Fibroblast of lung (primary cell): ENCODE measurements at regions not wholly inside any gene's neighbourhood (a gene's known extent, or its start where the extent isn't known, plus 50 kb on each side); places are given as distances from the start of the nearest gene placed in this dataset.
A peak's percentile ranks its signal among the peaks of the same experiment; 100 is the strongest.

Experiments
- DNase-seq, 2 donors: peaks; one replicate each; pipeline versions ENCODE4 v3.0.0 to v3.0.0-alpha.2; 2010; ENCODE audit warnings: low read depth in 2 of 2
- H2AFZ ChIP-seq: 2 replicates; pipeline ENCODE4 v1.5.1; 2012; ENCODE audit warnings: low read length, control low read depth, inconsistent platforms
- H3K27ac ChIP-seq: 2 replicates; pipeline ENCODE4 v1.5.1; 2011; ENCODE audit warnings: low read length, control low read depth; ENCODE audit not compliant: insufficient read depth
- H3K27me3 ChIP-seq: 2 replicates; pipeline ENCODE4 v1.5.1; 2011; ENCODE audit warnings: mild to moderate bottlenecking, low read length; ENCODE audit not compliant: control insufficient read depth, insufficient read depth
- H3K36me3 ChIP-seq: 2 replicates; pipeline ENCODE4 v1.5.1; 2011; ENCODE audit warnings: low read length; ENCODE audit not compliant: control insufficient read depth, insufficient read depth
- H3K4me1 ChIP-seq: 2 replicates; pipeline ENCODE4 v1.5.1; 2011; ENCODE audit warnings: low read length; ENCODE audit not compliant: control insufficient read depth, insufficient read depth; ENCODE audit errors: extremely low read depth
- H3K4me2 ChIP-seq: 2 replicates; pipeline ENCODE4 v1.5.1; 2011; ENCODE audit warnings: low read length, control low read depth; ENCODE audit not compliant: insufficient read depth; ENCODE audit errors: extremely low read depth
- H3K4me3 ChIP-seq, 4 experiments: fragments of 200-600 bp in 1 of 4; sonication (generic) in 1 of 4; replicated peaks in 1 of 4; 2 replicates each; pipeline ENCODE4 v1.5.1; 2011 to 2016; ENCODE audit warnings: low read length in 4 of 4, low read depth in 3 of 4, mild to moderate bottlenecking in 3 of 4, control low read depth in 2 of 4, inconsistent platforms in 1 of 4, mixed read lengths in 1 of 4; ENCODE audit not compliant: insufficient read depth in 1 of 4; ENCODE audit errors: control extremely low read depth in 1 of 4
- H3K79me2 ChIP-seq: 2 replicates; pipeline ENCODE4 v1.5.1; 2012; ENCODE audit warnings: mild to moderate bottlenecking, low read length, inconsistent platforms; ENCODE audit not compliant: control insufficient read depth, insufficient read depth
- H3K9ac ChIP-seq: 2 replicates; pipeline ENCODE4 v1.5.1; 2011; ENCODE audit warnings: mild to moderate bottlenecking, low read length, control low read depth; ENCODE audit not compliant: insufficient read depth
- H3K9me3 ChIP-seq: 2 replicates; pipeline ENCODE4 v1.5.1; 2012; ENCODE audit warnings: low read depth, low read length; ENCODE audit not compliant: control insufficient read depth, insufficient read depth
- H4K20me1 ChIP-seq: 2 replicates; pipeline ENCODE4 v1.5.1; 2011; ENCODE audit warnings: low read length; ENCODE audit not compliant: control insufficient read depth, insufficient read depth; ENCODE audit errors: extremely low read depth
- EZH2 ChIP-seq: IDR thresholded peaks from 2 replicates; pipeline ENCODE4 v1.5.1; 2012; ENCODE audit warnings: low read length, control low read depth, mild to moderate bottlenecking; ENCODE audit errors: missing control alignments
- TF ChIP-seq, protein P1 (sequence below), 2 donors: IDR thresholded peaks in 1 of 2; conservative IDR thresholded peaks in 1 of 2; 1 replicate in 1 of 2; 2 replicates in 1 of 2; pipeline ENCODE4 v1.5.1; 2011 to 2012; ENCODE audit warnings: low read length in 2 of 2, control low read depth in 1 of 2, inconsistent platforms in 1 of 2, low read depth in 1 of 2, mild to moderate bottlenecking in 1 of 2

DNA sequence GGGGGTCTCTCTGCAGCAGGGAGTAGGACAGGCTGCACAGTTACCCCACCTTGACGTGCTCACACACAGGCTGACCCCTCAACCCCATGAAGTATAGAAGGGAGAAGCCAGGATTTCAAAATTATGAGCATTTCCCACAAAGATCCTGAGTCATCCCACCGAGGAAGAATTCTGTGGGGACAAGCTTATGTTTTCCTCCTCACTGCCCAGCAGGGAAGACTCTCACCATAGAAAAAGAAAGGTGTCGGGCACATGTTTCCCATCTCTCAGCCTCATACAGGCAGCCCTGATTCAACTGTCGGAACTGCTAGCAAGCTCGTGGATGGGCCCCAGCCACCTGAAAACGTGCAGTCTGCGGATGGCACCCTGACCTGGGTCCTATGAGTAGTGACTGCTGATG is 499.7 kb upstream of the MKI67 start:
- H3K4me1 ChIP-seq = no peaks in the 10 kb centered on the region
- no peaks in the 10 kb centered on the region for H3K9me3 ChIP-seq
- H3K36me3 ChIP-seq = no peaks in the 10 kb centered on the region
- H2AFZ ChIP-seq = no peak overlapping the region
- no peak overlapping the region for H3K4me2 ChIP-seq
- DNase-seq = peak in 1 of 2 donors; percentile 3
- TF ChIP-seq, protein P1, sequence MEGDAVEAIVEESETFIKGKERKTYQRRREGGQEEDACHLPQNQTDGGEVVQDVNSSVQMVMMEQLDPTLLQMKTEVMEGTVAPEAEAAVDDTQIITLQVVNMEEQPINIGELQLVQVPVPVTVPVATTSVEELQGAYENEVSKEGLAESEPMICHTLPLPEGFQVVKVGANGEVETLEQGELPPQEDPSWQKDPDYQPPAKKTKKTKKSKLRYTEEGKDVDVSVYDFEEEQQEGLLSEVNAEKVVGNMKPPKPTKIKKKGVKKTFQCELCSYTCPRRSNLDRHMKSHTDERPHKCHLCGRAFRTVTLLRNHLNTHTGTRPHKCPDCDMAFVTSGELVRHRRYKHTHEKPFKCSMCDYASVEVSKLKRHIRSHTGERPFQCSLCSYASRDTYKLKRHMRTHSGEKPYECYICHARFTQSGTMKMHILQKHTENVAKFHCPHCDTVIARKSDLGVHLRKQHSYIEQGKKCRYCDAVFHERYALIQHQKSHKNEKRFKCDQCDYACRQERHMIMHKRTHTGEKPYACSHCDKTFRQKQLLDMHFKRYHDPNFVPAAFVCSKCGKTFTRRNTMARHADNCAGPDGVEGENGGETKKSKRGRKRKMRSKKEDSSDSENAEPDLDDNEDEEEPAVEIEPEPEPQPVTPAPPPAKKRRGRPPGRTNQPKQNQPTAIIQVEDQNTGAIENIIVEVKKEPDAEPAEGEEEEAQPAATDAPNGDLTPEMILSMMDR (conservative IDR thresholded peaks at IDR 0.05 in 1 of 2, IDR thresholded peaks at IDR 0.05 in 1 of 2; ENCODE audit: low read depth in 1 of 2, low read length in 2 of 2) = no peak
- TF ChIP-seq EZH2 = no peak
- H4K20me1 ChIP-seq = no peaks in the 10 kb centered on the region
- no peak overlapping the region for H3K27ac ChIP-seq
- no peak overlapping the region for H3K4me3 ChIP-seq
- no peaks in the 10 kb centered on the region for H3K27me3 ChIP-seq
- no peak overlapping the region for H3K9ac ChIP-seq
- no peaks in the 10 kb centered on the region for H3K79me2 ChIP-seq

DNA sequence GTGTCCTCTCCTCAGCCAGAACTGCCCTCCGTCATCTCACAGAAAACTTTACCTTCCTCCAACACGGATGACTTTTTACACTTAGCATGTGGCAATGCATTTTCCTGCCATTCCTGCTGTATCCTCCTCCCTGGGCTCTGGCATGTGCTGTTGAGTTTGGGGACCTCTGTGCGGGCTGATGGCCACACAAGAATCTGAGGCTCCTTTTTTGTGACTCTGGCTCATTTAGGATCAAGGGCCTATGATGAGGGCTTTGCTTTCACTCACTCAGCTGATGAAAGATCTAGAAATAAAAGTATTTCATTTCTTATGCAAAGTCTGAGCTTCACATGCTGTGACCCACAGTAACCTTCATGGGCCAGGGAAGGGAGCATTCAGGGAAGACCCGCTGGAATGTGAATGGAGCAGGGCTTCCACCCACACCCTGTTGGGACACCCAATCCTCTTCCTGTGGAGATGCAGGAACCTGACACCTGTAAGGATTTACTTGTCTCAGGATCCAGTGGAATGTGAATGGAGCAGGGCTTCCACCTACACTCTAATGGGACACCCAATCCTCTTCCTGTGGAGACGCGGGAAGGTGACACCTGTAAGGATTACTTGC is 500.3 kb upstream of the MKI67 start:
- Histone ChIP-seq H3K4me3 (no peak overlapping the region), H3K27me3 (no peaks in the 10 kb centered on the region), H3K36me3 (no peaks in the 10 kb centered on the region), H2AFZ (no peak overlapping the region), H3K4me1 (no peaks in the 10 kb centered on the region), H3K4me2 (no peak overlapping the region), H3K9ac (no peak overlapping the region), H3K27ac (no peak overlapping the region), H4K20me1 (no peaks in the 10 kb centered on the region), H3K9me3 (no peaks in the 10 kb centered on the region), H3K79me2 (no peaks in the 10 kb centered on the region)
- no peak for TF ChIP-seq EZH2
- no peak for DNase-seq

DNA sequence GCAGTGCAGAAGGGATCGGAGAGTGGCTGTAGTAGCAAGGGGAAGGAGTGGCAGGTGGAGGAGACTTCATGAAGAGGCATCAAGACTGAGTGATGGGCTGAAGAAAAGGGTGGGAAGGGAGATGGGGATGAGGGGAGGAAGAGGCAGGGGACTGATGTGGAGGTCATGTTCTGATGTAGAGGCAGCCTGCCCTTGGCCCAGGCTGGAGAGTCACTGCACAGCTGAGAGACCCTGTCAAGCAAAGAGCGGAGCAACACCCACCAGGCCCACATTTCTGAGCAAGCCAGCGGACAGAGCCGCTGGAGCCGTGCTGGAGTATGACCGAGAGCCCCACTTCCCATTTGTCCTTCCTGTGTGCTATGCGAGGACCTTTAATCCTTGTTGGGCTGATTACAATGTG is 501.6 kb upstream of the MKI67 start:
- H2AFZ ChIP-seq = no peak overlapping the region
- no peaks in the 10 kb centered on the region for H3K79me2 ChIP-seq
- DNase-seq = no peak
- H3K9me3 ChIP-seq = no peaks in the 10 kb centered on the region
- no peak for TF ChIP-seq EZH2
- TF ChIP-seq, protein P1 (conservative IDR thresholded peaks at IDR 0.05 in 1 of 2, IDR thresholded peaks at IDR 0.05 in 1 of 2; ENCODE audit: low read depth in 1 of 2, low read length in 2 of 2) = no peak
- H3K4me1 ChIP-seq = no peaks in the 10 kb centered on the region
- no peak overlapping the region for H3K4me2 ChIP-seq
- H3K36me3 ChIP-seq = no peaks in the 10 kb centered on the region
- H3K9ac ChIP-seq = no peak overlapping the region
- H3K4me3 ChIP-seq = no peak overlapping the region
- H3K27me3 ChIP-seq = no peaks in the 10 kb centered on the region
- H4K20me1 ChIP-seq = no peaks in the 10 kb centered on the region
- no peak overlapping the region for H3K27ac ChIP-seq
